Fibroblast of lung (primary cell): ENCODE measurements at regions not wholly inside any gene's neighbourhood (a gene's known extent, or its start where the extent isn't known, plus 50 kb on each side); places are given as distances from the start of the nearest gene placed in this dataset.

Source experiments
- DNase-seq, 2 donors: peaks; one replicate each; pipeline versions ENCODE4 v3.0.0 to v3.0.0-alpha.2; 2010; ENCODE audit warnings: low read depth in 2 of 2
- H2AFZ ChIP-seq: 2 replicates; pipeline ENCODE4 v1.5.1; 2012; ENCODE audit warnings: low read length, control low read depth, inconsistent platforms
- H3K27ac ChIP-seq: 2 replicates; pipeline ENCODE4 v1.5.1; 2011; ENCODE audit warnings: low read length, control low read depth; ENCODE audit not compliant: insufficient read depth
- H3K27me3 ChIP-seq: 2 replicates; pipeline ENCODE4 v1.5.1; 2011; ENCODE audit warnings: mild to moderate bottlenecking, low read length; ENCODE audit not compliant: control insufficient read depth, insufficient read depth
- H3K36me3 ChIP-seq: 2 replicates; pipeline ENCODE4 v1.5.1; 2011; ENCODE audit warnings: low read length; ENCODE audit not compliant: control insufficient read depth, insufficient read depth
- H3K4me1 ChIP-seq: 2 replicates; pipeline ENCODE4 v1.5.1; 2011; ENCODE audit warnings: low read length; ENCODE audit not compliant: control insufficient read depth, insufficient read depth; ENCODE audit errors: extremely low read depth
- H3K4me2 ChIP-seq: 2 replicates; pipeline ENCODE4 v1.5.1; 2011; ENCODE audit warnings: low read length, control low read depth; ENCODE audit not compliant: insufficient read depth; ENCODE audit errors: extremely low read depth
- H3K4me3 ChIP-seq, 4 experiments: fragments of 200-600 bp in 1 of 4; sonication (generic) in 1 of 4; replicated peaks in 1 of 4; 2 replicates each; pipeline ENCODE4 v1.5.1; 2011 to 2016; ENCODE audit warnings: low read length in 4 of 4, low read depth in 3 of 4, mild to moderate bottlenecking in 3 of 4, control low read depth in 2 of 4, inconsistent platforms in 1 of 4, mixed read lengths in 1 of 4; ENCODE audit not compliant: insufficient read depth in 1 of 4; ENCODE audit errors: control extremely low read depth in 1 of 4
- H3K79me2 ChIP-seq: 2 replicates; pipeline ENCODE4 v1.5.1; 2012; ENCODE audit warnings: mild to moderate bottlenecking, low read length, inconsistent platforms; ENCODE audit not compliant: control insufficient read depth, insufficient read depth
- H3K9ac ChIP-seq: 2 replicates; pipeline ENCODE4 v1.5.1; 2011; ENCODE audit warnings: mild to moderate bottlenecking, low read length, control low read depth; ENCODE audit not compliant: insufficient read depth
- H3K9me3 ChIP-seq: 2 replicates; pipeline ENCODE4 v1.5.1; 2012; ENCODE audit warnings: low read depth, low read length; ENCODE audit not compliant: control insufficient read depth, insufficient read depth
- H4K20me1 ChIP-seq: 2 replicates; pipeline ENCODE4 v1.5.1; 2011; ENCODE audit warnings: low read length; ENCODE audit not compliant: control insufficient read depth, insufficient read depth; ENCODE audit errors: extremely low read depth
- EZH2 ChIP-seq: IDR thresholded peaks from 2 replicates; pipeline ENCODE4 v1.5.1; 2012; ENCODE audit warnings: low read length, control low read depth, mild to moderate bottlenecking; ENCODE audit errors: missing control alignments
- TF ChIP-seq, protein P1 (sequence below), 2 donors: IDR thresholded peaks in 1 of 2; conservative IDR thresholded peaks in 1 of 2; 1 replicate in 1 of 2; 2 replicates in 1 of 2; pipeline ENCODE4 v1.5.1; 2011 to 2012; ENCODE audit warnings: low read length in 2 of 2, control low read depth in 1 of 2, inconsistent platforms in 1 of 2, low read depth in 1 of 2, mild to moderate bottlenecking in 1 of 2

DNA sequence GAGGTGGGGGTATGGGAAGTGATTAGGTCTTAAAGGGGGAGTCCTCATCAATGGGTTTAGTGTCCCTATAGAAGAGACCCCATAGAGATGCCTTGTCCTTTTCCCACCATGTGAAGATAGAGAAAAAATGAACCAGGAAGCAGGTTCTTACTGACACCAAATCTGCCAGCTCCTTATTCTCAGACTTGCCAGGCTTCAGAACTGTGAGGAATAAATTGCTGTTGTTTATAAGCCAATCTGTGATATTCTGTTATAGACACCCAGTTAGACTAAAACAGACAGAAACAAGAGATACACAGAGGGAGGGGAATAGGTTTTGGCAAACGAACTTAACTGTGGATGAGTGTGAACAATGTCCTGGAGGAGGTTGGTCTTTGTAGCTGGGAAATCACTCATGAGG is 381.4 kb downstream of the ADRA2A start:
- no peak overlapping the region for H3K9ac ChIP-seq
- no peaks in the 10 kb centered on the region for H4K20me1 ChIP-seq
- TF ChIP-seq EZH2: no peak
- TF ChIP-seq, protein P1, sequence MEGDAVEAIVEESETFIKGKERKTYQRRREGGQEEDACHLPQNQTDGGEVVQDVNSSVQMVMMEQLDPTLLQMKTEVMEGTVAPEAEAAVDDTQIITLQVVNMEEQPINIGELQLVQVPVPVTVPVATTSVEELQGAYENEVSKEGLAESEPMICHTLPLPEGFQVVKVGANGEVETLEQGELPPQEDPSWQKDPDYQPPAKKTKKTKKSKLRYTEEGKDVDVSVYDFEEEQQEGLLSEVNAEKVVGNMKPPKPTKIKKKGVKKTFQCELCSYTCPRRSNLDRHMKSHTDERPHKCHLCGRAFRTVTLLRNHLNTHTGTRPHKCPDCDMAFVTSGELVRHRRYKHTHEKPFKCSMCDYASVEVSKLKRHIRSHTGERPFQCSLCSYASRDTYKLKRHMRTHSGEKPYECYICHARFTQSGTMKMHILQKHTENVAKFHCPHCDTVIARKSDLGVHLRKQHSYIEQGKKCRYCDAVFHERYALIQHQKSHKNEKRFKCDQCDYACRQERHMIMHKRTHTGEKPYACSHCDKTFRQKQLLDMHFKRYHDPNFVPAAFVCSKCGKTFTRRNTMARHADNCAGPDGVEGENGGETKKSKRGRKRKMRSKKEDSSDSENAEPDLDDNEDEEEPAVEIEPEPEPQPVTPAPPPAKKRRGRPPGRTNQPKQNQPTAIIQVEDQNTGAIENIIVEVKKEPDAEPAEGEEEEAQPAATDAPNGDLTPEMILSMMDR (conservative IDR thresholded peaks at IDR 0.05 in 1 of 2, IDR thresholded peaks at IDR 0.05 in 1 of 2; ENCODE audit: low read depth in 1 of 2, low read length in 2 of 2): no peak
- no peak overlapping the region for H3K27ac ChIP-seq
- H3K27me3 ChIP-seq: no peaks in the 10 kb centered on the region
- H3K9me3 ChIP-seq: no peaks in the 10 kb centered on the region
- H2AFZ ChIP-seq: no peak overlapping the region
- no peak overlapping the region for H3K4me3 ChIP-seq
- H3K79me2 ChIP-seq: no peaks in the 10 kb centered on the region
- H3K4me1 ChIP-seq: no peaks in the 10 kb centered on the region
- no peak for DNase-seq
- H3K4me2 ChIP-seq: no peak overlapping the region
- no peaks in the 10 kb centered on the region for H3K36me3 ChIP-seq

GRCh38 chr10:111459967-111460366 is 383.1 kb downstream of the ADRA2A start:
- no peak overlapping the region for H3K9ac ChIP-seq
- no peak overlapping the region for H2AFZ ChIP-seq
- no peak for DNase-seq
- H3K4me2 ChIP-seq: no peak overlapping the region
- no peak overlapping the region for H3K27ac ChIP-seq
- H3K79me2 ChIP-seq: no peaks in the 10 kb centered on the region
- no peaks in the 10 kb centered on the region for H3K27me3 ChIP-seq
- no peaks in the 10 kb centered on the region for H4K20me1 ChIP-seq
- TF ChIP-seq, protein P1 (conservative IDR thresholded peaks at IDR 0.05 in 1 of 2, IDR thresholded peaks at IDR 0.05 in 1 of 2; ENCODE audit: low read depth in 1 of 2, low read length in 2 of 2): no peak
- no peak for TF ChIP-seq EZH2
- no peak overlapping the region for H3K4me3 ChIP-seq
- H3K4me1 ChIP-seq: no peaks in the 10 kb centered on the region
- no peaks in the 10 kb centered on the region for H3K9me3 ChIP-seq
- H3K36me3 ChIP-seq: no peaks in the 10 kb centered on the region

GRCh38 chr10:111472445-111472844 is 395.6 kb downstream of the ADRA2A start:
- no peaks in the 10 kb centered on the region for H3K9me3 ChIP-seq
- no peak overlapping the region for H2AFZ ChIP-seq
- no peaks in the 10 kb centered on the region for H3K36me3 ChIP-seq
- no peak overlapping the region for H3K27ac ChIP-seq
- no peaks in the 10 kb centered on the region for H3K4me1 ChIP-seq
- no peak for TF ChIP-seq EZH2
- TF ChIP-seq, protein P1 (conservative IDR thresholded peaks at IDR 0.05 in 1 of 2, IDR thresholded peaks at IDR 0.05 in 1 of 2; ENCODE audit: low read depth in 1 of 2, low read length in 2 of 2): no peak
- DNase-seq: no peak
- no peaks in the 10 kb centered on the region for H4K20me1 ChIP-seq
- H3K9ac ChIP-seq: no peak overlapping the region
- no peaks in the 10 kb centered on the region for H3K27me3 ChIP-seq
- H3K4me3 ChIP-seq: no peak overlapping the region
- no peak overlapping the region for H3K4me2 ChIP-seq
- no peaks in the 10 kb centered on the region for H3K79me2 ChIP-seq
